Bronchial epithelial cell (primary cell): ENCODE measurements at regions not wholly inside any gene's neighbourhood (a gene's known extent, or its start where the extent isn't known, plus 50 kb on each side); places are given as distances from the start of the nearest gene placed in this dataset.
"Not testable (repeated sequence)": the region's sequence is repeated elsewhere in the genome, so short reads cannot be mapped to it uniquely, and the experiment has no call there.

Source experiments
- DNase-seq: peaks from one replicate; pipeline ENCODE4 v3.0.0-alpha.2; 2010; ENCODE audit warnings: low read depth
- FAIRE-seq: peaks from 2 replicates; lab custom pipeline; 2011; peaks lifted over from hg19 to GRCh38; lab: Jason Lieb, UNC
- H3K27me3 ChIP-seq: 2 replicates; pipeline ENCODE4 v1.5.1; 2011; ENCODE audit warnings: low read length; ENCODE audit not compliant: control insufficient read depth, insufficient read depth
- H3K36me3 ChIP-seq: 2 replicates; pipeline ENCODE4 v1.5.1; 2011; ENCODE audit warnings: low read length; ENCODE audit not compliant: control insufficient read depth, insufficient read depth
- H3K4me3 ChIP-seq: 2 replicates; pipeline ENCODE4 v1.5.1; 2011; ENCODE audit warnings: mild to moderate bottlenecking, low read depth, low read length, control low read depth
- TF ChIP-seq, protein P1 (sequence below): IDR thresholded peaks from 2 replicates; pipeline ENCODE4 v1.5.1; 2011; ENCODE audit warnings: mild to moderate bottlenecking, moderate library complexity, low read length, control low read depth, inconsistent platforms; ENCODE audit not compliant: insufficient read depth, severe bottlenecking

- no peak for FAIRE-seq
- H3K36me3 ChIP-seq = no peaks in the 10 kb centered on the region
- no peak for DNase-seq
- TF ChIP-seq, protein P1, sequence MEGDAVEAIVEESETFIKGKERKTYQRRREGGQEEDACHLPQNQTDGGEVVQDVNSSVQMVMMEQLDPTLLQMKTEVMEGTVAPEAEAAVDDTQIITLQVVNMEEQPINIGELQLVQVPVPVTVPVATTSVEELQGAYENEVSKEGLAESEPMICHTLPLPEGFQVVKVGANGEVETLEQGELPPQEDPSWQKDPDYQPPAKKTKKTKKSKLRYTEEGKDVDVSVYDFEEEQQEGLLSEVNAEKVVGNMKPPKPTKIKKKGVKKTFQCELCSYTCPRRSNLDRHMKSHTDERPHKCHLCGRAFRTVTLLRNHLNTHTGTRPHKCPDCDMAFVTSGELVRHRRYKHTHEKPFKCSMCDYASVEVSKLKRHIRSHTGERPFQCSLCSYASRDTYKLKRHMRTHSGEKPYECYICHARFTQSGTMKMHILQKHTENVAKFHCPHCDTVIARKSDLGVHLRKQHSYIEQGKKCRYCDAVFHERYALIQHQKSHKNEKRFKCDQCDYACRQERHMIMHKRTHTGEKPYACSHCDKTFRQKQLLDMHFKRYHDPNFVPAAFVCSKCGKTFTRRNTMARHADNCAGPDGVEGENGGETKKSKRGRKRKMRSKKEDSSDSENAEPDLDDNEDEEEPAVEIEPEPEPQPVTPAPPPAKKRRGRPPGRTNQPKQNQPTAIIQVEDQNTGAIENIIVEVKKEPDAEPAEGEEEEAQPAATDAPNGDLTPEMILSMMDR = no peak
- H3K4me3 ChIP-seq = no peak overlapping the region
- no peaks in the 10 kb centered on the region for H3K27me3 ChIP-seq
These were observed 354.9 kb downstream of the TMEM121 start for GRCh38 chr14:105881021-105881930.

DNA sequence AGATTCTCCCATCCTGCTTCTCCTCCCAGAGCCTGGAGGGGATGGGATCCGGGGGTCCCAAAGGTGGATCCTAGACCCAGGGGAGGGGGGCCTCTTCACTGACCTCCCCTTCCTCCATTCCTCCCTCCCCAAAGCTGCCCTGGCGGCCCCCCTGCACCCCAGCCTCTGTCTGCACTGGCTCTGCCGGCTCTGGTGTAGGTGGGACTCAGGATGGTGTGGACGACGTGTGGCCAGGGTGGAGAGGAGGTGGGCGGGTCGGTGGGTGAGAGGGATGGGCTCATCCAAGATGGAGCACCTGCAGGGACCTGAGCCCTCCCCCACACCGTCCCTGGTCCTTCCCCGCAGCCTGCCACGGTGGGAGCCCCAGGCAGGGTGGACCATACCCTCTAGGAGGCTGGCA is 355.6 kb downstream of the TMEM121 start:
- H3K27me3 ChIP-seq, FAIRE-seq, H3K36me3 ChIP-seq, H3K4me3 ChIP-seq, DNase-seq: not testable (repeated sequence)

DNA sequence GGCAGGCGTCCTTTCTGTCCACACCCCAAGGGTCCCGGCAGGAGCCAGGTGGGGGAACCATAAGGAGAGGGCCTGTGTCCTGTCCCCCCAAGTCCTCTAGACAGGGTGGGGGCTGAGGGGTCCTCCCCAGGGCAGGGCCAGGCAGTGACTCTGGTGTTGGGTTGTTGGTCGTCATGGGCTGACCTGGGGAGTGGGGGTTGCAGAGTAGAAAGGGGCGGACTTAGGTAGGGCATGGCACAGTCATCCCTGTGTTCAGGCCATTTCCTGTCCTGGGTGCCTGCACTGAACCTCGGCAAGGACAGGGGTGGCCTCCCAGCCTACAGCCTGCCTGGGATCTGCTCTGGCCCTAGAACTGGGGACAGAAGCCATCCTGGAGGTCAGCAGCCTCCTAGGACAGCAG is 356.2 kb downstream of the TMEM121 start:
- no peak overlapping the region for H3K4me3 ChIP-seq
- H3K27me3 ChIP-seq = no peaks in the 10 kb centered on the region
- TF ChIP-seq, protein P1 = no peak
- DNase-seq = no peak
- FAIRE-seq = no peak
- no peaks in the 10 kb centered on the region for H3K36me3 ChIP-seq

DNA sequence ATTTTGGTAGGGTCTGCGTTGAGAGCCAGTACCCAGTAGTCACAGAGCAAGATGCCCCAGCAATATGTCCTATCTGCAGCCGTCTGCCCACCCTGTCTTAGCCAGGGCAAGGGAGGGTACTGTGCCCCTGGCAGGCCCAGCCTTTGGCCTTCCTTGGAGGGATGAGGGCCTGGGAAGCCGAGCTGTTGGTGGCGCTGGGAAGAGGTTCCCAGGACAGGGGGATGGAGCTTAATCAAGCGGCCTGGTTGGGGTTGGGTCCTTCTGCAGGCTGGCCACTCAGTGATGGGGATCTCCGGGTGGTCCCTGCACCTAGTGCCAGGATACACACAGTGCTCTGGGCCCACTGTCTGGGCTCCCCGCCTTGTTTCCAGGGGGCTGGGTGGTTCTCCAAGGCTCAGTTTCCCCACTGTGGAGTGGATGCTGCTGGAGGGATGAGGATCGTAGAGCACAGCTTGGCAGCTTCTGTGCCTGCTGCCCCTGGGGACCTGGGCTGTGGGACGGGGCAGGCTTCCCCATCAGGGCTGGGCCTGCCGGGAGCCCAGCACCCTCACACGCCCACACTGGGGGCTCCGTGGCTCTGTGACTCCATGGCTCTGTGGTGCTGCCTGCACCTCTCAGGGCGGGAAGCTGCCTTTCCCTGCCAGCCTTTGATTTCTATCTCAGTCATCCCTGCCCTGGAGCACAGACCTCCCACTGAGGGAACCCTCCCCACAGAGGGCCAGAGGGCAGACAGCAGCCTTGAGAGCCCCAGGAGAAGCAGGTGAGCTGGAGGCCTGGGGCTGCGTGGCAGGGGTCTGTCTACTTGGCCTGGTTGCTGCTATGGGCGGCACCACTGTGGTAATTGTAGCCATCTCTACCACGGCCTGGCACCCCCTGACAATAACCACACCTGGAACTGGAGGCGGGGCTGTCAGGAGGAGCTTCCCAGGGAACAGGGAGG is 357.0 kb downstream of the TMEM121 start:
- Histone ChIP-seq H3K36me3 (no peaks in the 10 kb centered on the region), H3K4me3 (no peak overlapping the region), H3K27me3 (no peaks in the 10 kb centered on the region)
- FAIRE-seq = no peak
- TF ChIP-seq, protein P1 = no peak
- DNase-seq = no peak

GRCh38 chr14:105884192-105884807 is 357.9 kb downstream of the TMEM121 start:
- H3K27me3 ChIP-seq, H3K36me3 ChIP-seq, DNase-seq, H3K4me3 ChIP-seq: not testable (repeated sequence)
- FAIRE-seq = peak; percentile 86

- DNase-seq (no peak), FAIRE-seq (no peak)
- Histone ChIP-seq H3K27me3 (no peaks in the 10 kb centered on the region), H3K36me3 (no peaks in the 10 kb centered on the region), H3K4me3 (no peak overlapping the region)
- TF ChIP-seq, protein P1 = no peak
These were observed 358.5 kb downstream of the TMEM121 start for GRCh38 chr14:105884808-105885281.
